ENCODE measurements at regions not wholly inside any gene's neighbourhood (a gene's known extent, or its start where the extent isn't known, plus 50 kb on each side); places are given as distances from the start of the nearest gene placed in this dataset.

GRCh38 chr18:57210107-57210715 lies 63.3 kb downstream of the BOD1L2 start:
- H3K27ac ChIP-seq: no peak overlapping the region
- no peaks in the 10 kb centered on the region for H3K9me3 ChIP-seq
- H3K27me3 ChIP-seq: no peaks in the 10 kb centered on the region
- no peak for TF ChIP-seq CTCF (IDR thresholded peaks at IDR 0.05)
- H3K4me1 ChIP-seq: peaks cover 0 to 10% of the 10 kb centered on the region in 2 donors
- peak; percentile 67 for DNase-seq (ENCODE audit: low spot score)
- peak overlapping the region in 1 of 2 donors; percentile 19 for H3K4me3 ChIP-seq
- no peaks in the 10 kb centered on the region for H3K36me3 ChIP-seq

- H3K4me3 ChIP-seq: no peak overlapping the region
- TF ChIP-seq CTCF (IDR thresholded peaks at IDR 0.05): no peak
- H3K27me3 ChIP-seq: no peaks in the 10 kb centered on the region
- peaks cover 0 to 10% of the 10 kb centered on the region in 2 donors for H3K4me1 ChIP-seq
- no peak for DNase-seq (ENCODE audit: low spot score)
- no peaks in the 10 kb centered on the region for H3K9me3 ChIP-seq
- H3K36me3 ChIP-seq: no peaks in the 10 kb centered on the region
- no peak overlapping the region for H3K27ac ChIP-seq
Measured at GRCh38 chr18:57210716-57211411, 64.0 kb downstream of the BOD1L2 start.

- H3K9me3 ChIP-seq: no peaks in the 10 kb centered on the region
- H3K36me3 ChIP-seq: no peaks in the 10 kb centered on the region
- TF ChIP-seq CTCF (IDR thresholded peaks at IDR 0.05): no peak
- no peak overlapping the region for H3K4me3 ChIP-seq
- H3K27ac ChIP-seq: no peak overlapping the region
- H3K4me1 ChIP-seq: peaks cover 0 to 10% of the 10 kb centered on the region in 2 donors
- H3K27me3 ChIP-seq: no peaks in the 10 kb centered on the region
- no peak for DNase-seq (ENCODE audit: low spot score)
Measured at GRCh38 chr18:57211412-57211750, 64.5 kb downstream of the BOD1L2 start.

GRCh38 chr18:57211776-57212175 lies 64.9 kb downstream of the BOD1L2 start:
- Histone ChIP-seq H3K27ac (no peak overlapping the region), H3K27me3 (no peaks in the 10 kb centered on the region), H3K9me3 (no peaks in the 10 kb centered on the region), H3K4me1 (peaks cover 0 to 10% of the 10 kb centered on the region in 2 donors), H3K36me3 (no peaks in the 10 kb centered on the region), H3K4me3 (no peak overlapping the region)
- DNase-seq (ENCODE audit: low spot score): no peak
- TF ChIP-seq CTCF (IDR thresholded peaks at IDR 0.05): no peak

GRCh38 chr18:57212678-57213077 lies 65.8 kb downstream of the BOD1L2 start:
- no peak overlapping the region for H3K4me3 ChIP-seq
- H3K4me1 ChIP-seq: peaks cover 0 to 10% of the 10 kb centered on the region in 2 donors
- DNase-seq (ENCODE audit: low spot score): no peak
- no peaks in the 10 kb centered on the region for H3K27me3 ChIP-seq
- no peak overlapping the region for H3K27ac ChIP-seq
- H3K36me3 ChIP-seq: no peaks in the 10 kb centered on the region
- no peaks in the 10 kb centered on the region for H3K9me3 ChIP-seq
- TF ChIP-seq CTCF (IDR thresholded peaks at IDR 0.05): no peak
